Thyroid gland (tissue), 4 donors: ENCODE measurements at regions not wholly inside any gene's neighbourhood (a gene's known extent, or its start where the extent isn't known, plus 50 kb on each side); places are given as distances from the start of the nearest gene placed in this dataset.

ENCODE experiments used
- DNase-seq, 2 donors: peaks; one replicate each; pipeline ENCODE4 v3.0.0-alpha.2; 2019
- H3K27ac ChIP-seq, 3 donors: fragments of 200-600 bp; sonication (generic); 1 replicate in 2 of 3; 2 replicates in 1 of 3; pipeline ENCODE4 v1.5.1; 2016 to 2019; ENCODE audit warnings: mild to moderate bottlenecking in 1 of 3, moderate library complexity in 1 of 3
- H3K27me3 ChIP-seq: fragments of 200-600 bp; sonication (generic); one replicate; pipeline ENCODE4 v1.5.1; 2019
- H3K36me3 ChIP-seq, 2 donors: fragments of 200-600 bp; sonication (generic); one replicate each; pipeline ENCODE4 v1.5.1; 2016 to 2019
- H3K4me1 ChIP-seq, 2 donors: fragments of 200-600 bp; sonication (generic); one replicate each; pipeline ENCODE4 v1.5.1; 2017 to 2019
- H3K4me3 ChIP-seq, 3 donors: fragments of 200-600 bp; sonication (generic); replicated peaks in 1 of 3; 1 replicate in 2 of 3; 2 replicates in 1 of 3; pipeline ENCODE4 v1.5.1; 2016; ENCODE audit warnings: mild to moderate bottlenecking in 1 of 3
- H3K9me3 ChIP-seq: fragments of 200-600 bp; sonication (generic); one replicate; pipeline ENCODE4 v1.5.1; 2017
- POLR2A ChIP-seq, 2 donors: fragments of 450-650 bp; IDR thresholded peaks; one replicate each; pipeline ENCODE4 v1.6.1; 2017; ENCODE audit warnings: antibody characterized with exemption in 2 of 2, mild to moderate bottlenecking in 2 of 2, moderate library complexity in 1 of 2
- WGBS, 2 donors: methylation state at CpG; one replicate each; pipeline ENCODE4 v1.1.5; 2017; 5-methylcytosine and 5-hydroxymethylcytosine counted together
- intact Hi-C: fragments of 100-400 bp; cut with DNase I; formaldehyde crosslinking; loops from one replicate; pipeline ENCODE4 v1.15.1; 2023
- TF ChIP-seq, protein P1 (sequence below), 6 experiments: fragments of 200-600 bp in 3 of 6; fragments of 450-650 bp in 3 of 6; sonication (generic) in 3 of 6; IDR thresholded peaks; one replicate each; pipeline ENCODE4 v1.5.1; 2016 to 2019; ENCODE audit warnings: antibody characterized with exemption in 6 of 6, mild to moderate bottlenecking in 2 of 6, inconsistent platforms in 1 of 6, moderate library complexity in 1 of 6

DNA sequence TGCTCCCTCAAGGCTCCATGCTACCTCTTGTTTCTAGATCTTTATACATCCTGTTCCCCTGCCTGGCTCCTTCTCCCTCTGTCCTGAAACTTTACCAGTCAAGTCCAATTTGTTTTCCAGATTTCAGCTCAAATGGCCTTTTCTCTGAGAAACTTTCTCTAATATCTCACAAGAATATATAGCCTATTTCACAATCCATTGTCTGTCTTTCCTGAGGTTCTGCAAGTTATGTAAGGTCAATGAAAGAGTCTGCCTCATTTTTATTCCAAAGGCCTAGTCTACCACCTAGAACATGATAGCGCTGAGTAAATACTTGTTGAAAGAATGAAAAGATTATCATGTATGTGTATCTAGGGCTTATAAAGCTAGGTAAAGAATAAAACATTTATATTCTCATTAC, 348.8 kb downstream of the SPRY2 start:
- H3K36me3 ChIP-seq, result no peaks in the 10 kb centered on the region
- TF ChIP-seq POLR2A (IDR thresholded peaks at IDR 0.05), result no peak
- TF ChIP-seq, protein P1, sequence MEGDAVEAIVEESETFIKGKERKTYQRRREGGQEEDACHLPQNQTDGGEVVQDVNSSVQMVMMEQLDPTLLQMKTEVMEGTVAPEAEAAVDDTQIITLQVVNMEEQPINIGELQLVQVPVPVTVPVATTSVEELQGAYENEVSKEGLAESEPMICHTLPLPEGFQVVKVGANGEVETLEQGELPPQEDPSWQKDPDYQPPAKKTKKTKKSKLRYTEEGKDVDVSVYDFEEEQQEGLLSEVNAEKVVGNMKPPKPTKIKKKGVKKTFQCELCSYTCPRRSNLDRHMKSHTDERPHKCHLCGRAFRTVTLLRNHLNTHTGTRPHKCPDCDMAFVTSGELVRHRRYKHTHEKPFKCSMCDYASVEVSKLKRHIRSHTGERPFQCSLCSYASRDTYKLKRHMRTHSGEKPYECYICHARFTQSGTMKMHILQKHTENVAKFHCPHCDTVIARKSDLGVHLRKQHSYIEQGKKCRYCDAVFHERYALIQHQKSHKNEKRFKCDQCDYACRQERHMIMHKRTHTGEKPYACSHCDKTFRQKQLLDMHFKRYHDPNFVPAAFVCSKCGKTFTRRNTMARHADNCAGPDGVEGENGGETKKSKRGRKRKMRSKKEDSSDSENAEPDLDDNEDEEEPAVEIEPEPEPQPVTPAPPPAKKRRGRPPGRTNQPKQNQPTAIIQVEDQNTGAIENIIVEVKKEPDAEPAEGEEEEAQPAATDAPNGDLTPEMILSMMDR (IDR thresholded peaks at IDR 0.05), result no peak
- intact Hi-C loops, result no loop called here
- H3K27ac ChIP-seq, result no peak overlapping the region
- H3K4me1 ChIP-seq, result peaks cover 0 to 7% of the 10 kb centered on the region in 2 donors
- no peak overlapping the region for H3K4me3 ChIP-seq
- DNase-seq, result no peak
- WGBS, 2 donors, result 98% methylated on average over 1 of the region's 1 CpG
- H3K9me3 ChIP-seq, result no peaks in the 10 kb centered on the region
- H3K27me3 ChIP-seq, result no peaks in the 10 kb centered on the region

DNA sequence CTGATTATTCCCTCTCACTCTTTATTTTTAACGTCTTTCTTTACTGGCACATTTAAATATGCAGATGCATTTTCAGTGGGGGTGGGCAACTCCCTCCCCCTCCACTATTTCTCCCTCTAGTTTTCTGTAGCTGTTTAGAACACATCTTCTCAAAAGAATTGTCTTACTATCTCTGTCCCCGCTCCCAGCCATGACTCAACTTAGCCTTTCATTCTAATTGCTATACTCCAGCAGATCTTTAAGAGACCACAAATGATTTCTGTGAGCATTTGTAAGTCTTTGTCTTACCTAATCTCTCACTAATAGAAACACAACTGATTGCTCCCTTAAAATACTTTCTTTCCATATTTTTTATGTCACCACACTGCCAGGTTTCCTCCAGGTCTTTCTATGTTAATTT, 350.9 kb downstream of the SPRY2 start:
- WGBS, 2 donors, result 83 to 86% methylated on average over 2 of the region's 2 CpGs
- no peaks in the 10 kb centered on the region for H3K36me3 ChIP-seq
- H3K27me3 ChIP-seq, result no peaks in the 10 kb centered on the region
- no peak overlapping the region for H3K27ac ChIP-seq
- TF ChIP-seq POLR2A (IDR thresholded peaks at IDR 0.05), result no peak
- TF ChIP-seq, protein P1 (IDR thresholded peaks at IDR 0.05), result no peak
- peaks cover 0 to 7% of the 10 kb centered on the region in 2 donors for H3K4me1 ChIP-seq
- H3K4me3 ChIP-seq, result no peak overlapping the region
- no peaks in the 10 kb centered on the region for H3K9me3 ChIP-seq
- DNase-seq, result no peak
- intact Hi-C loops, result no loop called here

DNA sequence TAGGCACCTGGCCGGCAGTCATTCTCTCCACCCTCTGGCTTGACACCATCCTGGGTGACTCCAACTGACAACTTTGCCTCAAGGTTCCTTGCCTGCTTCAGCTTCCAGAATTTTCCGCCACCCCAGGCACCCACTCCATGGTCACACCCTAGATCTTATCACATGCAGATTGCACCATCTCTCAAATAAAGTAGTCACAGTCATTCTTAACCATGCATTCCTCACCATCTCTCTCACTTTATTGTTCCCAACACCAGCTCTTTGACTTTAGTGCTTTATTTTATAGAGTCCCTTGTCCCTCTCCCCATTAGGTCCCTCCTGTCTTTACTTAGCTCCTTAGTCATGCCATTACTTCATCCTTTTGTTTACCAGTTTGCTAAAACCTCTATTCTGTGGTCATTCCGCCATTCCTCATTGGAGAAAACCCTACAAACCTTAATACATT, 351.7 kb downstream of the SPRY2 start:
- Histone ChIP-seq H3K27me3 (no peaks in the 10 kb centered on the region), H3K36me3 (no peaks in the 10 kb centered on the region), H3K27ac (no peak overlapping the region), H3K4me3 (no peak overlapping the region), H3K4me1 (peaks cover 0 to 7% of the 10 kb centered on the region in 2 donors), H3K9me3 (no peaks in the 10 kb centered on the region)
- no peak for DNase-seq
- TF ChIP-seq, protein P1 (IDR thresholded peaks at IDR 0.05), result no peak
- TF ChIP-seq POLR2A (IDR thresholded peaks at IDR 0.05), result no peak
- WGBS, 2 donors, result 95% methylated on average over 3 of the region's 3 CpGs
- intact Hi-C loops, result no loop called here

DNA sequence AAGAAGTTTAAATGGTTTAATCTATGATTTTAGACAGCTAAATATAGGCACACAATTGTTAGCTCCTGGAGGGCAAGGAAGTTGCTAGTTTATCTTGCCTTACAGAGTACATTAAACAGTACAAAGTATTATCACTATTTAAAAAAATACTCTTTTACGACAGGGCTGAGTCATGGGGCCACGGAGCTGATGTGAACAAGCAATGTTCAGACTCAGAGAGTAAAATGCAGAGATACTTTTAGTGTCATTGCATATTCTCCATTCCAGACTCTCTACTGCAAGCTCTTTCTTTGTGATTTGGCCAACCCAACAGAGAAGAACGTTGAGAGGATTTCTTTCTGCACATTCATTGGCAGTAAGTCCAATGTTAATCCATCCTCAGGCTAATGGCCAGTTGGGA, 352.4 kb downstream of the SPRY2 start:
- intact Hi-C loops, result no loop called here
- Histone ChIP-seq H3K4me1 (peaks cover 0 to 7% of the 10 kb centered on the region in 2 donors), H3K9me3 (no peaks in the 10 kb centered on the region), H3K36me3 (no peaks in the 10 kb centered on the region), H3K4me3 (no peak overlapping the region), H3K27ac (no peak overlapping the region), H3K27me3 (no peaks in the 10 kb centered on the region)
- DNase-seq, result no peak
- TF ChIP-seq POLR2A (IDR thresholded peaks at IDR 0.05), result no peak
- TF ChIP-seq, protein P1 (IDR thresholded peaks at IDR 0.05), result no peak
- 77 to 85% methylated on average over 3 of the region's 3 CpGs for WGBS, 2 donors

DNA sequence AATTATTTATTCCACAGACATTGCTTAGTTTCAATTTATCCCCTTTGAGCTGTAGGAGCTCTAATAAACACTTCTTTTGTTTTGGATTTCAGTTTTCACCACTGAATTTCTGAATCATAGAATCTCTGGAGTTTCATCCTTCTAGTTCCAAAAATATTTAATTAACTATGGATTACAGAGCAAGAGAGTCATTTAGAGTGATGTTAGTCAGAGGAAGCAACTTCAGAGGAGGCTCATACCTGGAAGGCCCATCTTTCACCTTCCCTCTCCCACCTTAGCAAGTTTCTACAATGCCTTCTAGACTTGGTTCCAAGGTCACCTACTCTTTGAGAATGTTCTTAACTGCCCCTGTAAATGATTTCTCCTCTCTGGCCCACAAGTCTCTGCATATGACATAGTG, 353.2 kb downstream of the SPRY2 start:
- no peak overlapping the region for H3K27ac ChIP-seq
- no peaks in the 10 kb centered on the region for H3K9me3 ChIP-seq
- H3K27me3 ChIP-seq, result no peaks in the 10 kb centered on the region
- H3K36me3 ChIP-seq, result no peaks in the 10 kb centered on the region
- no peak overlapping the region for H3K4me3 ChIP-seq
- intact Hi-C loops, result no loop called here
- no peak for DNase-seq
- TF ChIP-seq POLR2A (IDR thresholded peaks at IDR 0.05), result no peak
- TF ChIP-seq, protein P1 (IDR thresholded peaks at IDR 0.05), result no peak
- H3K4me1 ChIP-seq, result peaks cover 0 to 7% of the 10 kb centered on the region in 2 donors
